Activated naive CD4-positive, alpha-beta T cell treated with Interleukin-2 at 50 U/mL for 16 hours (primary cell): ENCODE measurements at regions not wholly inside any gene's neighbourhood (a gene's known extent, or its start where the extent isn't known, plus 50 kb on each side); places are given as distances from the start of the nearest gene placed in this dataset.
A peak's percentile ranks its signal among the peaks of the same experiment; 100 is the strongest.
"Not testable (repeated sequence)": the region's sequence is repeated elsewhere in the genome, so short reads cannot be mapped to it uniquely, and the experiment has no call there.

Experiments used
- DNase-seq: peaks from one replicate; pipeline ENCODE4 v3.0.0-alpha.2; 2020

- no peak for DNase-seq
These were observed 920.4 kb upstream of the GJE1 start for GRCh38 chr6:141212296-141212695.

DNA sequence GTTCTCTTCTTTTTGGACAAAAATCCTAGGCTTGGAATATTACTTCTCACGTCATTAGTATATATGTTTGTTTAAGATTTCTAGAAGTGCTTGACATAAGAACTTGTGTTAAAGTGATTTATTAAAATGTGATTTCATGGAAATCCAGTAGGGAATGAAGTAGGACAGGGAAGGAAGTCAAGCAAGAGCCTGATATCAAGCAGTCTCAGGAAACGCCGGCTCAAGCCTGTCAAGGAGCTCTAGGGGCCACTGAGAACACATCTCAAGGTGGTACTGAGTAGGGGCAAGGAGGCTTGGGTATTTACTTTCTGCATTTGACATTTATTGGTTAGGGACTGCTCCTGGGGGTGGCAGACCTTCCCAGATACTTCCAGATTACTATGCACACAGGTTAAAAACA is 920.9 kb upstream of the GJE1 start:
- no peak for DNase-seq

GRCh38 chr6:141210901-141211300 is 921.8 kb upstream of the GJE1 start:
- no peak for DNase-seq

- DNase-seq: no peak
These were observed 922.8 kb upstream of the GJE1 start for GRCh38 chr6:141209890-141210289.

DNA sequence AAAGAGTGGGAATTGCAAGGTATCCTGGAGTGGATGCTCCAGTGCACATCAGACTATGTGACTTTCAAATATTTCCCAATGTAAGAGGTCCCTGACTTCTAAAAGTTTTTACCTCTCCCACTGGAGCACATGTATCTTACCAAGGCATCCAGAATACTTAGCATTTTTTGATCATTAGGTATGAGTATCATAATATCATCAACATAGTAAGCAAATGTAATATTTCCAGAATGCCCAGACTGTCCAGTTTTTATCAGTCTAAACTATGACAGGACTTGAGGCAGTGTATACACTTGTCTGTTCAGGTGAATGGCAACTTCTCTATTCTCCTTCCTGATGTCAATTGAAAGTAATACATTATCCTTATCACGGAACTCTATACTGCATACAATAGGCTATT is 924.6 kb upstream of the GJE1 start:
- DNase-seq: no peak

DNA sequence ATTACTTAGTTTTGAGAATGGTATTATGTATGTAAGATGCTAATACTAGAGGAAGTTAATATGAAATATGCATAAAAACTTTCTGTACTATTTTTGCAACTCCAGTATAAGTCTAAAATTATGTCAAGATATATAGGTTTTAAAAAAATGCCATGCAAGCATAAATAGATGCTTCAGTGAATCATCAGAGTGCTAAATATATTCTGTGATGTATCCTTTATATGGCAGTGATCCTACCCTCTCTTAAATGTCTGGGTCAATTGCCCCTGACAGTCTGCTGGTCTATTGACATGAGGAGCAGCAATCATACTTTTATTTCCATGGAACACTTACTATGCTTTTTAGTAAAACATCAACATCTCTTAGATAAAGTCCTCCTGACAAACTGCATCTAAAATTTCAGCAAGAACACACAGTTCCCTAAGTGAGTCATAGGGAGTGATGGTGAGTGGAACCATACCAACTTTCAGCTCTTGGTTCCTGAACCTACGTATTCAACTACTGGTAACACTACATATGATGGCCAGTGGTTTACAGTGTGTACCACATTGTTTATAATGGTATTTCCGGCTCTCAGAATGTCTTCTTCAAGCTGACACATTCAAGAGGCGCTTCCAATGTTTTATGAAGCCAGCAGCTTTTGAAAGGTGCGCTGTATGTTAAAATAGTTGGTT is 928.7 kb upstream of the GJE1 start:
- no peak for DNase-seq

- no peak for DNase-seq
These were observed 930.1 kb upstream of the GJE1 start for GRCh38 chr6:141202626-141203025.

GRCh38 chr6:141199074-141199473 is 933.7 kb upstream of the GJE1 start:
- no peak for DNase-seq

DNA sequence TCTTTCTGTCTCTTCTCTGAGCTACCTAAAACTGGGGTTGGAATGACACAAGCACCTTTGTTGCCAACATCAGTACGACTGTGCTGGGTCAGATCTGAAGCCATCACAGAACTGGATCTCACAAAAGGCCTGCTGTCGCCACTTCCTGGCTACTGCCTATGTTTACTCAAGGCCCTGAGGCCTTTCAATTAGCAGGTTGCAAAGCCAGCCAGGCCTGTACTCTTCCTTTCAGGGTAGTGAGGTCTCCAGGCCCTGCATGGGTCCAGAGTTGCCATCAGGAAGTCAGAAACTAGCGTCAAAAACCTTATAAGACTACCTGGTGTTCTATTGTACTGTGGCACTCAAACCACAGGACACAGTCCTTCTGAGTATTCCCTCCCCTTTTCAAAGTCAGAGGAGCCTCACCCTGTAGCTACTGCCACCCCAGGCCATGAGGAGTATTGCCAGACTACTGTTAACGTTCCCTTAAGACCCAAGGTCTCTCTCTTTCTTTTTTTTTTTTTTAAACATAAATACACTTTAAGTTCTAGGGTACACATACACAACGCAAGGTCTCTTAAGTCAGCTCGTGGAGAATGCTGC is 937.4 kb upstream of the GJE1 start:
- DNase-seq: no peak

- DNase-seq: no peak
These were observed 949.4 kb upstream of the GJE1 start for GRCh38 chr6:141183368-141183767.

DNA sequence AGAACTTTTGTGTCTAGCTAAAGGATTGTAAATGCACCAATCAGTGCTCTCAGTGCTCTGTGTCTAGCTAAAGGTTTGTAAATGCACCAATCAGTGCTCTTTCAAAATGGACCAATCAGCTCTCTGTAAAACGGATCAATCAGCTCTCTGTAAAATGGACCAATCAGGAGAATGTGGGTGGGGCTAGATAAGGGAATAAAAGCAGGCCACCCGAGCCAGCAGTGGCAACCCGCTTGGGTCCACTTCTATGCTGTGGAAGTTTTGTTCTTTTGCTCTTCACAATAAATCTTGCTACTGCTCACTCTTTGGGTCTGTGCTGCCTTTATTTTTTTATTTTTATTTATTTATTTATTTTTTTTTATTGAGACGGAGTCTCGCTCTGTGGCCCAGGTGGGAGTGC is 957.3 kb upstream of the GJE1 start:
- DNase-seq: not testable (repeated sequence)

GRCh38 chr6:141174932-141175331 is 957.8 kb upstream of the GJE1 start:
- no peak for DNase-seq

DNA sequence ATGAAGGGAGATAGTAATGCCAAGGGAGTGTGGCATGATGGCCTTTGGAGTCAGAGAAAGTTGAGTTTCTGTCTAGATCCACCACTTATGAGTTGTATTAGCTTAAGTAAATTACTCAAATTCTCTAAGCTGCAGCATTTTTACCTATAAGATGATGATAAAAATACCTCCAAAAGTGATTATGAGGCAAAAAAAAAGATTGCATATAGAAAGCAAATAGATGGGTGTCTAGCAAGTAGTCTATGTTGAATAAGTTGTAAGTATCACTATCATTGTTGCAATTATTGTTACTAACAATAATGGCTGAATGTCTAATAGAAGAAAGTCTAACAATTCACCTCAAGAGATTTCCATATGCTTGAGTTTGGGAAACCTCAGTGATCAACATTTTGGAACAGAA is 959.2 kb upstream of the GJE1 start:
- DNase-seq: no peak

DNA sequence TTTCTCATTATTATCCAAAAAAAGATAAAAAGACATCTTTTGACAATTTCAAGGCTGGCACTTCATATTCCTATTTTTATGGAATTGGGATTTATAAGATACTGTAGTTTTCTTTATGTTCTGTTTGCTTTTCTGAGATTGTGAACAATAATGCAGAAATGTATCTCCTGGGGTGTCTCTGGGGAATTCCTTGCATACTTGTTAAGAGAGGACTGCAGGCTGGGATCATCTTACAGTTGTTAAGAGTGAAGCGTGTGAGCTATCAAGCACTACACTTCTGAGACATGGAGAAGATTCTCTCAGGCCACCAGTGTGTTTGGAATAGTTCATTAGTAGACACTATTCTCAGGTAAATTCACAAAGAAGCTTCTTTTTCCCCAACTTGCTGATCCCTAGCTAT is 963.3 kb upstream of the GJE1 start:
- no peak for DNase-seq

DNA sequence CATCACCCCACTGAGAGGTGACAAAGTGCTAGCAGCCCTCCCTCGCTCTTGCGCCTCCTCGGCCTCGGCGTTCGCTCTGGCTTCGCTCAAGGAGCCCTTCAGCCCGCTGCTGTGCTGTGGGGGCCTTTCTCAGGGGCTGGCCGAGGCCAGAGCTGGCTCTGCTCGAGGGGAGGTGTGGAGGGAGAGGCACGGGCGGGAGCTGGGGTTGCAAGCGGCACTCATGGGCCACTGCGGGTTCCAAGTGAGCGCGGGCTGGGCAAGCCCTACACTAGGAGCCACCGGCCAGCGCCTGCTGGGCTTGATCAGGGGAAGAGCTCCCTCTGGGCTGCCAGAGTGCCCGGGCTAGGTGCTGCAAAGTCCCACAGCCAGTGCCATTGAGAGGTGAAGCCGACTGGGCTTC is 964.8 kb upstream of the GJE1 start:
- no peak for DNase-seq

DNA sequence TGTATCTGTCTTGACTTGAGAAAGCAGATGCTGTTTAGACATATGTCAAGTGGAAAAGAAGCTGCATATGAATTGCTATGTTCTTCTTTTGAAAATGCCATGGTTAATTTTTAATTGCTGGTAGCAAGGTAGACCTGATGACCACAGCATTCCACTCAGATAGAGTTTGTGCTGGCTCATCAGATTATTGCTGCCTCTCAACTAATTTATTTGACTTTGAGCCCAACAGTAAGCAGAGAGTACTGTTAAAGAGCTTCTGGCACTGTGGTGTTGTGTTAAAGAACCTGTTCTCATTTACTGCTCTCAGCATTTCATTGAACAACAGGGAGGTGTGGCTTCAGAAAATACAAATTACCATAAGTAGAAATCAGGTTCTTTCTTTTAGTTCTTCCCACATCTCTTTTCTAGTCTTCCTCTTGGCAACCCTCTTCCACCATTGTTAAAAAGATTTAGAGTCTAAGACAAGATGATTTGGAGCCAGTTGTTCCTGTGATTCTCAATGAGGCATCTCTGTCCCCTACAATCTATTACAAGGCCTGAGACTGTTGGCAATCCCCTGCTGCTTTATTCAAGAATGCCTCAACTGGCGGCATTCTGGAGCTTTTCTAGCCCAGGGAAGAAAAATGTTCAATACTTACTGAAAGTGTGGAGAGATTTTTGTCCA is 967.6 kb upstream of the GJE1 start:
- no peak for DNase-seq

GRCh38 chr6:141164042-141164743 is 968.5 kb upstream of the GJE1 start:
- no peak for DNase-seq

DNA sequence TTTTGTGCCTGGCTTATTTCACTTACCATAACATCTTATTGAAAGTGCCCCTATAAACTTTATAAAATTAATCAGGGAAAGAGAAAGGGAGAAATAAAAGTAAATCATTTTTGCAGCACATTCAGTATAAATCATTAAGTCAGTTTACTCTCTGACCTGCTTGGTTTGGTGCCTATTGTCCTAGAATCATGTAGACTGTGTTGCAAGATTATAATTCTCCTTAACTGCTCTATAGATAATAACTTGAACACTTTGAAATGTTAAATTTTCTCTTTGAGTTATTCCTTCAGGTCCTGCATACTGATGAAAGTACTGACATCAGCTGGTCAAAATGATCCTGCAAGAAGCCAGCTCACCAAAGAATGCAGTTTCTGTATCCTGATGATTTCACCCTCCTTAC is 969.6 kb upstream of the GJE1 start:
- no peak for DNase-seq

GRCh38 chr6:141158740-141159139 is 974.0 kb upstream of the GJE1 start:
- no peak for DNase-seq

DNA sequence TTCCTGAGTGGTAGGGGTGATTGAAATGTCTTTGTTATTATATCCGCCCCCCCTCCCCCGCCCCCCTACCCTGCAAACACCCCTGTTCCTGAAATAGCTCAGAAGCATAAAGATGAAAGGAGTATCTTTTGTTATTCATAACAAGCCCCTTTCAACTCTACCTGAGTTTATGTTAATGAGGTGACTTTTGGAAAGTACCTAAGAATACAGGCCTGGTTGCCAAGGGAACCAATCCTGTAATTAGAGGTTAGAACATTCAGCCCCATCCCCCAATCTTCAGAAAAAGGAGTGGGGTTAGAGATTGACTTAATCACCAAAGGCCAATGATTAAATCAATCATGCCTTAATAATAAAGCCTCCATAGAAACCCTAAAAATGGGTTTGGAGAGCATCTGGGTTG is 979.2 kb upstream of the GJE1 start:
- peak; percentile 3 for DNase-seq

- no peak for DNase-seq
These were observed 979.8 kb upstream of the GJE1 start for GRCh38 chr6:141152951-141153350.

- DNase-seq: no peak
These were observed 980.9 kb upstream of the GJE1 start for GRCh38 chr6:141151710-141152417.

GRCh38 chr6:141141870-141142269 is 990.9 kb upstream of the GJE1 start:
- no peak for DNase-seq
